Ascending aorta (tissue), 2 donors: ENCODE measurements at regions not wholly inside any gene's neighbourhood (a gene's known extent, or its start where the extent isn't known, plus 50 kb on each side); places are given as distances from the start of the nearest gene placed in this dataset.

Experiments
- DNase-seq, 2 donors: peaks; one replicate each; pipeline ENCODE4 v3.0.0-alpha.2; 2019; ENCODE audit warnings: low spot score in 2 of 2
- H3K27ac ChIP-seq, 2 donors: fragments of 200-600 bp; sonication (generic); one replicate each; pipeline ENCODE4 v1.5.1; 2016 to 2017; ENCODE audit warnings: mild to moderate bottlenecking in 1 of 2
- H3K27me3 ChIP-seq: fragments of 200-600 bp; sonication (generic); one replicate; pipeline ENCODE4 v1.5.1; 2017
- H3K36me3 ChIP-seq, 2 donors: fragments of 200-600 bp; sonication (generic); one replicate each; pipeline ENCODE4 v1.5.1; 2016
- H3K4me1 ChIP-seq, 2 donors: fragments of 200-600 bp; sonication (generic); one replicate each; pipeline ENCODE4 v1.5.1; 2016 to 2017; ENCODE audit warnings: mild to moderate bottlenecking in 1 of 2
- H3K4me3 ChIP-seq, 2 donors: fragments of 200-600 bp; sonication (generic); one replicate each; pipeline ENCODE4 v1.5.1; 2016 to 2017; ENCODE audit warnings: mild to moderate bottlenecking in 1 of 2
- H3K9me3 ChIP-seq, 2 donors: fragments of 200-600 bp; sonication (generic); one replicate each; pipeline ENCODE4 v1.5.1; 2016
- intact Hi-C: fragments of 100-400 bp; cut with DNase I; formaldehyde crosslinking; loops from one replicate; pipeline ENCODE4 v1.15.1; 2023
- TF ChIP-seq, protein P1 (sequence below), 3 experiments: fragments of 200-600 bp in 2 of 3; fragments of 450-650 bp in 1 of 3; sonication (generic) in 2 of 3; IDR thresholded peaks; one replicate each; pipeline ENCODE4 v1.5.1; 2016 to 2019; ENCODE audit warnings: antibody characterized with exemption in 3 of 3, mild to moderate bottlenecking in 1 of 3, moderate library complexity in 1 of 3

DNA sequence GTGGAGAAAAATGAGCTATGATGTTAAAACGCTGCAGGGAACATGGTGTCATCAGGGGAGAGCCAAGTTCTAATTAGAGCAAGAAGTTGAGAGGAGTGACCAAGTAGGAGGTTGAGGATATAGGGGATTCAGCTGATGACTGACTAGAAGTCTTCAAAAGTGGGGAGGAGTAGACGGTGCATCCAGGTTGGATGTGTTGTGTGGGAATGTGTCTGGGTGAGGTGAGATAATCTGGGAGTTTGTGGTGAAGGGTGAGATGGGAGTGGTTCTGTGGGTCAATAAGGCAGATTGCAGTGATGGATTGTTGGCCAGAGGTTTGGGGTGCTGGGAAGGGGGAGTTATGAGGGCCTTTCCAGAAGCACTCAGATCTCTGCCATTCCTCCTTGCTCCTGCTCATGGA lies 72.0 kb upstream of the IRF2BP2 start:
- TF ChIP-seq, protein P1, sequence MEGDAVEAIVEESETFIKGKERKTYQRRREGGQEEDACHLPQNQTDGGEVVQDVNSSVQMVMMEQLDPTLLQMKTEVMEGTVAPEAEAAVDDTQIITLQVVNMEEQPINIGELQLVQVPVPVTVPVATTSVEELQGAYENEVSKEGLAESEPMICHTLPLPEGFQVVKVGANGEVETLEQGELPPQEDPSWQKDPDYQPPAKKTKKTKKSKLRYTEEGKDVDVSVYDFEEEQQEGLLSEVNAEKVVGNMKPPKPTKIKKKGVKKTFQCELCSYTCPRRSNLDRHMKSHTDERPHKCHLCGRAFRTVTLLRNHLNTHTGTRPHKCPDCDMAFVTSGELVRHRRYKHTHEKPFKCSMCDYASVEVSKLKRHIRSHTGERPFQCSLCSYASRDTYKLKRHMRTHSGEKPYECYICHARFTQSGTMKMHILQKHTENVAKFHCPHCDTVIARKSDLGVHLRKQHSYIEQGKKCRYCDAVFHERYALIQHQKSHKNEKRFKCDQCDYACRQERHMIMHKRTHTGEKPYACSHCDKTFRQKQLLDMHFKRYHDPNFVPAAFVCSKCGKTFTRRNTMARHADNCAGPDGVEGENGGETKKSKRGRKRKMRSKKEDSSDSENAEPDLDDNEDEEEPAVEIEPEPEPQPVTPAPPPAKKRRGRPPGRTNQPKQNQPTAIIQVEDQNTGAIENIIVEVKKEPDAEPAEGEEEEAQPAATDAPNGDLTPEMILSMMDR (IDR thresholded peaks at IDR 0.05), result no peak
- intact Hi-C loops, result no loop called here
- Histone ChIP-seq H3K36me3 (no peaks in the 10 kb centered on the region), H3K4me3 (no peak overlapping the region), H3K9me3 (peaks cover 0 to 6% of the 10 kb centered on the region in 2 donors), H3K27me3 (no peaks in the 10 kb centered on the region), H3K4me1 (peaks cover 7 to 8% of the 10 kb centered on the region in 2 donors), H3K27ac (no peak overlapping the region)
- DNase-seq, result no peak

DNA sequence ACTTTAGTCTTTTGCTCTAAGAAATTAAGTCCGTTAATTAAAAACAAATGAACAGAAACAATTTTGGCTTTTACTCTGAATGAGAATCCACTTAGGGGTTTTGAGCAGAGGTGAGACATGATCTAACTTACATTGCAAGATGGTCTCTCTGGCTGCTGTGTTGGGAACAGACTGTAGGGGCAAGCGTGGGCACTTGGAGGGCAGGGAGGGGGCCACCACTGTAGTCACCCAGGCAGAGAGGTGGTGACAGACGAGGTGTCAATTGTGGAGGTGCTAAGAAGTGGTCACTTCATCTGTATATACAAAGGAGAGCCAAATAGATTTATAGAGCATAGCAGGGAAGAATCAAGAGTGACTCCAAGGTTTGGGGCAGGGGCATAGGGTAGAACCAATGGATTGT lies 71.1 kb upstream of the IRF2BP2 start:
- intact Hi-C loops, result no loop called here

DNA sequence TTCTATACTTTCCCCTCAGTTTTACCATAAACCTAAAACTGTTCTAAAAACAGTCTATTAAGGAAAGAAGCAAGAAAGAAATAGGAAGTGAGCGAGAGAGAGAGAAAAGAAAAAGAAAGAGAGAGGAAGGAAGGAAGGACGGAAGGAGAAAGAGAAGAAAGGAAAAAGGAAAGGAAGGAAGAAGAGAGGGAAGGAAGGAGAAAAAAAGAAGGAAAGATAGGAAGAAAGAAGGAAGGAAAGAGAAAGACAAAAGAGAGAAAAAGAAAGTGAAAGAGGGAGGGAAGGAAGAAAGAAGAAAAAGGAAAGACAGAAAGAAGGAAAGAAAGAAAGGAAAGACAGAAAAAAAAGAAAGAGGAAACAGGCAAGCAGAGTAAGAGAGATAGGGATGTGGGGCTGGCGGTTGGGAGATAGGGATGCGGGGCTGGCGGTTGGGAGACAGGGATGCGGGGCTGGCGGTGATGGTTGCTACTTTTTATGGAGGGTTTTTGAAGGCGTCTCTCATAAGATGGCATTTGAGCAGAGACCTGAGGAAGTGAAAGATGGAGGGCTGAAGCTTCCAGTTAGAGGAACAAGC lies 70.4 kb upstream of the IRF2BP2 start:
- no peaks in the 10 kb centered on the region for H3K27me3 ChIP-seq
- H3K4me1 ChIP-seq, result peaks cover 4 to 7% of the 10 kb centered on the region in 2 donors
- no peak overlapping the region for H3K4me3 ChIP-seq
- intact Hi-C loops, result no loop called here
- TF ChIP-seq, protein P1 (IDR thresholded peaks at IDR 0.05), result no peak
- no peaks in the 10 kb centered on the region for H3K36me3 ChIP-seq
- no peaks in the 10 kb centered on the region for H3K9me3 ChIP-seq
- no peak for DNase-seq
- no peak overlapping the region for H3K27ac ChIP-seq

More for the DNA sequence above, 71.1 kb upstream of the IRF2BP2 start:
- H3K4me3 ChIP-seq, result no peak overlapping the region
- DNase-seq, result no peak
- H3K9me3 ChIP-seq, result peaks cover 0 to 5% of the 10 kb centered on the region in 2 donors
- no peaks in the 10 kb centered on the region for H3K36me3 ChIP-seq
- H3K27ac ChIP-seq, result no peak overlapping the region
- no peaks in the 10 kb centered on the region for H3K27me3 ChIP-seq
- peaks cover 4 to 7% of the 10 kb centered on the region in 2 donors for H3K4me1 ChIP-seq
- TF ChIP-seq, protein P1 (IDR thresholded peaks at IDR 0.05), result no peak

DNA sequence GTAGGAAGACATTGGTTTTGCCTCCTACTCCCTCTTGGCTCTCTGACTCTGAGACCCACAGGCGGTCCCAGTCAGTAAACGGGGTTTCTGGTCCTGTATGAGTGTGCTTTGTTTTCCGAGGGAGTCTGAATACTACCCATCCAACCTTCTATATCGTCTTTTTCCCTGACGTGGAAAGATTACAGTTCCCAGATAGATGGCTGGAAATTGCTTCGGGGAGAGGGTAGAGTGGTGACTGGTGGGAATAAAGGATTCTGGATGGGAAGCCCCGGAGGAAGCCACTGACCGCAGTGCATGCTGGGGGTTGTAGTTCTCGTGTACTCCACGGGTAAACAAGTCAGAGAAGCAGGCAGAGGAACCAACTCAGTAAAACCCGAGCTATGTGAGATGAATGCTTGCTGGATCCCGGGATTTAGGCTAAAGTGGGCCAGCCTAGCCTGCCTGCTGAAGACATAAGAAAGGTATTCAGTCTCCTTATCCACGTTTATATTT lies 66.2 kb upstream of the IRF2BP2 start:
- no peaks in the 10 kb centered on the region for H3K9me3 ChIP-seq
- peak in 1 of 2 donors; percentile 91 for DNase-seq
- peak overlapping the region in 1 of 2 donors; percentile 31 for H3K27ac ChIP-seq
- intact Hi-C loops, result no loop called here
- no peaks in the 10 kb centered on the region for H3K4me1 ChIP-seq
- H3K27me3 ChIP-seq, result no peaks in the 10 kb centered on the region
- H3K36me3 ChIP-seq, result no peaks in the 10 kb centered on the region
- H3K4me3 ChIP-seq, result peak overlapping the region; percentile 32 to 62
- TF ChIP-seq, protein P1 (IDR thresholded peaks at IDR 0.05), result no peak

DNA sequence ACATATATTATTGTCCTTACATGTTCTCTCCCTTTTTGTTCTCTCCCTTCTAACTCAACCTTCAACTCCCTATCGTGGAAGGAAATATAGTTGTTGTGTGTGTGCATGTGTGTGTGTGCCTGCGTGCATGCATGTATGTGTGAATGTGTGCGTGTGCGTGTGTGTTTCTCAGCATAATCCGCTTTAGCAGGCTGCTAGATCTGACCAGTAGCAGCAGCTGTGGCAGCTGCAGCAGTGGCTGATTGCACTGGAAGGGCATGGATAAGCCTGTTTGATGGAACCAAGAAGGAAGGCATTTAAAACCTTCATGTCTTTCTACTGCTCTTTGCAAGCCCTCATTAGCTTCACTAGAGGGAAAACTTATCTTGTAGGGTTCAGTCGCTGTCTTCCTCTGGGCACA lies 65.6 kb upstream of the IRF2BP2 start:
- intact Hi-C loops, result no loop called here
- no peak overlapping the region for H3K27ac ChIP-seq
- peak overlapping the region in 1 of 2 donors; percentile 62 for H3K4me3 ChIP-seq
- H3K36me3 ChIP-seq, result no peaks in the 10 kb centered on the region
- H3K9me3 ChIP-seq, result no peaks in the 10 kb centered on the region
- TF ChIP-seq, protein P1 (IDR thresholded peaks at IDR 0.05), result no peak
- DNase-seq, result no peak
- H3K4me1 ChIP-seq, result no peaks in the 10 kb centered on the region
- H3K27me3 ChIP-seq, result no peaks in the 10 kb centered on the region
